HG03280 (cell line): ENCODE measurements at regions not wholly inside any gene's neighbourhood (a gene's known extent, or its start where the extent isn't known, plus 50 kb on each side); places are given as distances from the start of the nearest gene placed in this dataset.

ENCODE experiments used
- ATAC-seq: cut with Tn5 transposase; IDR thresholded peaks from one replicate; pipeline ENCODE4 v1.9.1; 2021; ENCODE audit warnings: mild to moderate bottlenecking, moderate library complexity; ENCODE audit not compliant: unreplicated experiment

- no peak for ATAC-seq
Observed at GRCh38 chr7:25863005-25863728, 288.8 kb upstream of the NFE2L3 start.

- no peak for ATAC-seq
Observed at GRCh38 chr7:25863729-25864110, 288.3 kb upstream of the NFE2L3 start.

GRCh38 chr7:25864511-25864910, 287.5 kb upstream of the NFE2L3 start:
- no peak for ATAC-seq

- no peak for ATAC-seq
Observed at GRCh38 chr7:25864943-25865751, 286.9 kb upstream of the NFE2L3 start.

- no peak for ATAC-seq
Observed at GRCh38 chr7:25868509-25868908, 283.5 kb upstream of the NFE2L3 start.

- ATAC-seq: no peak
Observed at GRCh38 chr7:25870574-25870973, 281.4 kb upstream of the NFE2L3 start.

GRCh38 chr7:25876092-25876491, 275.9 kb upstream of the NFE2L3 start:
- no peak for ATAC-seq

- ATAC-seq: no peak
Observed at GRCh38 chr7:25877802-25878789, 273.9 kb upstream of the NFE2L3 start.

GRCh38 chr7:25879799-25880198, 272.2 kb upstream of the NFE2L3 start:
- no peak for ATAC-seq

- no peak for ATAC-seq
Observed at GRCh38 chr7:25881317-25882037, 270.5 kb upstream of the NFE2L3 start.

- no peak for ATAC-seq
Observed at GRCh38 chr7:25882151-25882773, 269.7 kb upstream of the NFE2L3 start.

GRCh38 chr7:25884265-25884828, 267.7 kb upstream of the NFE2L3 start:
- ATAC-seq: no peak

- ATAC-seq: no peak
Observed at GRCh38 chr7:25885057-25885576, 266.9 kb upstream of the NFE2L3 start.

- ATAC-seq: no peak
Observed at GRCh38 chr7:25886387-25887240, 265.4 kb upstream of the NFE2L3 start.

GRCh38 chr7:25887266-25887665, 264.7 kb upstream of the NFE2L3 start:
- no peak for ATAC-seq

GRCh38 chr7:25887795-25888559, 264.0 kb upstream of the NFE2L3 start:
- ATAC-seq: no peak

- no peak for ATAC-seq
Observed at GRCh38 chr7:25889765-25890164, 262.2 kb upstream of the NFE2L3 start.

- no peak for ATAC-seq
Observed at GRCh38 chr7:25891591-25891990, 260.4 kb upstream of the NFE2L3 start.
